Epithelial cell of esophagus (primary cell): ENCODE measurements at regions not wholly inside any gene's neighbourhood (a gene's known extent, or its start where the extent isn't known, plus 50 kb on each side); places are given as distances from the start of the nearest gene placed in this dataset.

Experiments used
- DNase-seq: peaks from one replicate; pipeline ENCODE4 v3.0.0; 2010; ENCODE audit warnings: low read depth
- H3K4me3 ChIP-seq: 2 replicates; pipeline ENCODE4 v1.5.1; 2011; ENCODE audit warnings: mild to moderate bottlenecking, low read length, control low read depth
- CTCF ChIP-seq: IDR thresholded peaks from 2 replicates; pipeline ENCODE4 v1.5.1; 2011; ENCODE audit warnings: low read depth, mild to moderate bottlenecking, low read length, control low read depth, inconsistent platforms; ENCODE audit not compliant: insufficient read depth; ENCODE audit errors: missing control alignments

- no peak for DNase-seq
- no peak for TF ChIP-seq CTCF
- H3K4me3 ChIP-seq, result no peak overlapping the region
Measured at GRCh38 chr13:90700340-90700739, 647.1 kb upstream of the MIR17HG start.

- DNase-seq, result no peak
- TF ChIP-seq CTCF, result no peak
Measured at GRCh38 chr13:90701264-90701663, 646.2 kb upstream of the MIR17HG start.

GRCh38 chr13:90702050-90702449 is 645.4 kb upstream of the MIR17HG start:
- DNase-seq, result no peak
- no peak for TF ChIP-seq CTCF

More at GRCh38 chr13:90701264-90701663, 646.2 kb upstream of the MIR17HG start:
- H3K4me3 ChIP-seq, result no peak overlapping the region

GRCh38 chr13:90706631-90707030 is 640.9 kb upstream of the MIR17HG start:
- peak; percentile 13 for DNase-seq
- H3K4me3 ChIP-seq, result no peak overlapping the region
- no peak for TF ChIP-seq CTCF

More at GRCh38 chr13:90702050-90702449, 645.4 kb upstream of the MIR17HG start:
- H3K4me3 ChIP-seq, result no peak overlapping the region

- TF ChIP-seq CTCF, result no peak
- DNase-seq, result no peak
- no peak overlapping the region for H3K4me3 ChIP-seq
Measured at GRCh38 chr13:90708128-90708527, 639.4 kb upstream of the MIR17HG start.

GRCh38 chr13:90709319-90709718 is 638.2 kb upstream of the MIR17HG start:
- DNase-seq, result no peak
- no peak overlapping the region for H3K4me3 ChIP-seq
- TF ChIP-seq CTCF, result no peak

GRCh38 chr13:90710164-90710759 is 637.2 kb upstream of the MIR17HG start:
- no peak for DNase-seq
- no peak for TF ChIP-seq CTCF
- no peak overlapping the region for H3K4me3 ChIP-seq
